ENCODE measurements at regions not wholly inside any gene's neighbourhood (a gene's known extent, or its start where the extent isn't known, plus 50 kb on each side); places are given as distances from the start of the nearest gene placed in this dataset.
A peak's percentile ranks its signal among the peaks of the same experiment; 100 is the strongest.

DNA sequence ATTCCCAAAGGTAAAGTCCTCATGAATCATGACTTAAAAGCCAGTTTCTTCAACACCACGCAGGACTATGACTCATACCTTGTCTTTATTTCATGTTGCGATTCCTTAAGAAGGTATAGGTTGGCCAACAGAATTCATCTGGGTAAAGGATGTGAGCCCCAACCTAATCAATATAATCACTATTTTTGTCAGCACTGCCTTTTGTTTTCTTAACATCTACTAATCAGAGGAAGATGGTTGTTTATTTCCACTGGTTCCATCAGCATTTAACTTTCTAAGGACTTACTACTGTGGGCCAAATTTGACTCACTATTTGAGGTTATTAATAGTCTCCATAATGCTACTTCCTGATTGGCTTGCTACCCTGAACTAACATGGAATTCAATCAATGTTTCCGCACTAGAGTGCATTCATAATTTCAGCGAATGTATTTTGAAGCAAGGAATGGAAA, 78.6 kb downstream of the SCG2 start:
- peak; percentile 46 for DNase-seq
- BruUV-seq (replicated peaks): no TSS peak
- H2BK15ac ChIP-seq (ENCODE audit: low read depth, low read length): no peak overlapping the region
- no peak overlapping the region for H2BK5ac ChIP-seq (ENCODE audit: low read depth, low read length, poor library complexity, severe bottlenecking)
- H4K20me1 ChIP-seq (ENCODE audit: insufficient read depth, low read length): no peaks in the 10 kb centered on the region
- no peak overlapping the region for H3K23ac ChIP-seq (ENCODE audit: low read depth, low read length)
- no peak overlapping the region for H2AK5ac ChIP-seq (ENCODE audit: low read depth, low read length)
- no peaks in the 10 kb centered on the region for H3K9me3 ChIP-seq (ENCODE audit: control insufficient read depth, insufficient read depth, low read length)
- H4K8ac ChIP-seq (ENCODE audit: low read depth in 2 of 2, low read length in 2 of 2): no peak overlapping the region
- no peak overlapping the region for H3K4me2 ChIP-seq (ENCODE audit: low read depth, low read length)
- in situ Hi-C loops (cut with MboI; ENCODE audit: low sequenced_read_pairs) (no loop called here), intact Hi-C loops (cut with micrococcal nuclease) (no loop called here), dilution Hi-C loops (cut with HindIII; ENCODE audit: low sequenced_read_pairs, unreplicated experiment) (no loop called here)
- H4K91ac ChIP-seq (ENCODE audit: insufficient read depth, low read depth, low read length): no peak overlapping the region
- H2AK9ac ChIP-seq (replicated peaks; ENCODE audit: low read depth, low read length, poor library complexity): no peak overlapping the region
- no peaks in the 10 kb centered on the region for H3K4me1 ChIP-seq (ENCODE audit: control insufficient read depth, insufficient read depth, low read length)
- ChIA-PET CTCF (interaction anchor here (0.6 kb wide), 1 partner anchor 26 kb away, joined by 3 read pairs; no protein-coding TSS in a partner anchor), POLR2A (ENCODE audit: unreplicated experiment) (no interaction called here)
- no peak for ATAC-seq (ENCODE audit: low read depth)
- no peak overlapping the region for H2AFZ ChIP-seq (replicated peaks; ENCODE audit: low read length, poor library complexity)
- no peaks in the 10 kb centered on the region for H3K79me1 ChIP-seq (ENCODE audit: low read depth in 1 of 2, low read length in 2 of 2)
- no peak overlapping the region for H3K9ac ChIP-seq (ENCODE audit: low read depth, low read length)
- H3K27me3 ChIP-seq (ENCODE audit: control insufficient read depth, insufficient read depth, low read length): no peaks in the 10 kb centered on the region
- H3K14ac ChIP-seq (replicated peaks; ENCODE audit: low read depth, low read length): no peak overlapping the region
- H3K56ac ChIP-seq (ENCODE audit: extremely low read depth, insufficient read depth, low read length): no peak overlapping the region
- TF ChIP-seq NFE2L2 (IDR thresholded peaks at IDR 0.05; ENCODE audit: low read depth, low read length) (no peak), FOS (IDR thresholded peaks at IDR 0.05; ENCODE audit: low read depth, low read length) (peak; percentile 53)
- no peaks in the 10 kb centered on the region for H3K9me1 ChIP-seq (ENCODE audit: insufficient read depth, low read length)
- no peak overlapping the region for H2BK120ac ChIP-seq (ENCODE audit: low read depth, low read length)
- H3K36me3 ChIP-seq (ENCODE audit: control insufficient read depth, insufficient read depth, low read length): no peaks in the 10 kb centered on the region
- no peak overlapping the region for H3K4ac ChIP-seq (ENCODE audit: low read depth, low read length)
- no peak overlapping the region for H2BK20ac ChIP-seq (ENCODE audit: low read depth, low read length)
- no peak overlapping the region for H3K27ac ChIP-seq (ENCODE audit: insufficient read depth, low read length)
- no peak overlapping the region for H3K18ac ChIP-seq (ENCODE audit: low read depth, low read length)
- no peak overlapping the region for H3K4me3 ChIP-seq (ENCODE audit: insufficient read depth, low read depth, low read length)
- WGBS, 2 experiments (ENCODE audit: extremely low coverage in 2 of 2, insufficient read length in 1 of 2): no CpG with 5 or more reads among the region's 4 CpGs
- H4K5ac ChIP-seq (ENCODE audit: low read depth, low read length): no peak overlapping the region

Data from IMR-90 (cell line).